Fibroblast of villous mesenchyme (primary cell): ENCODE measurements at regions not wholly inside any gene's neighbourhood (a gene's known extent, or its start where the extent isn't known, plus 50 kb on each side); places are given as distances from the start of the nearest gene placed in this dataset.

Experiments
- DNase-seq: peaks from one replicate; pipeline ENCODE4 v3.0.0-alpha.2; 2010; ENCODE audit warnings: low read depth
- H3K4me3 ChIP-seq: 2 replicates; pipeline ENCODE4 v1.5.1; 2011; ENCODE audit warnings: low read depth, mild to moderate bottlenecking, low read length
- TF ChIP-seq, protein P1 (sequence below): IDR thresholded peaks from 2 replicates; pipeline ENCODE4 v1.5.1; 2012; ENCODE audit warnings: low read depth, mild to moderate bottlenecking, low read length; ENCODE audit not compliant: insufficient read depth

DNA sequence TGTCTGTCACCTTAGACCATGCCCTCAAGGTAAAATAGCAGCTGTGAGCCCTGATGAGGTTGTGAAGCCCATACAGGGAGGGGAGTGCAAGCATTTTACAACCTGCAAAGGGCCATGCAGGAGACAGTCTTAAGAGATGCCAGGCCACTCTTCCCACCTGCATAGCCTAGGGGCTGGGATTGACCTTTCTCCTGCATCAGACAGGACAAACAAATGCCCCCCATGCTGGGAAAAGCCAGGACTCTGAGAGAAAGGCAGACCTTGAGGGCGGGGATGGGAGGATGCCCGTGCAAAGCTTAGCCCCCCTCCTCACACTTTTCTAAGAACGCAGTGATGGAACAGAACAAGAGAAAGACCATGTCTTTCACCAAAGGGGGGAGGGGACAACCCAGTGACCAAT lies 137.9 kb upstream of the MAMLD1 start:
- H3K4me3 ChIP-seq: no peak overlapping the region
- no peak for DNase-seq
- TF ChIP-seq, protein P1, sequence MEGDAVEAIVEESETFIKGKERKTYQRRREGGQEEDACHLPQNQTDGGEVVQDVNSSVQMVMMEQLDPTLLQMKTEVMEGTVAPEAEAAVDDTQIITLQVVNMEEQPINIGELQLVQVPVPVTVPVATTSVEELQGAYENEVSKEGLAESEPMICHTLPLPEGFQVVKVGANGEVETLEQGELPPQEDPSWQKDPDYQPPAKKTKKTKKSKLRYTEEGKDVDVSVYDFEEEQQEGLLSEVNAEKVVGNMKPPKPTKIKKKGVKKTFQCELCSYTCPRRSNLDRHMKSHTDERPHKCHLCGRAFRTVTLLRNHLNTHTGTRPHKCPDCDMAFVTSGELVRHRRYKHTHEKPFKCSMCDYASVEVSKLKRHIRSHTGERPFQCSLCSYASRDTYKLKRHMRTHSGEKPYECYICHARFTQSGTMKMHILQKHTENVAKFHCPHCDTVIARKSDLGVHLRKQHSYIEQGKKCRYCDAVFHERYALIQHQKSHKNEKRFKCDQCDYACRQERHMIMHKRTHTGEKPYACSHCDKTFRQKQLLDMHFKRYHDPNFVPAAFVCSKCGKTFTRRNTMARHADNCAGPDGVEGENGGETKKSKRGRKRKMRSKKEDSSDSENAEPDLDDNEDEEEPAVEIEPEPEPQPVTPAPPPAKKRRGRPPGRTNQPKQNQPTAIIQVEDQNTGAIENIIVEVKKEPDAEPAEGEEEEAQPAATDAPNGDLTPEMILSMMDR: no peak

DNA sequence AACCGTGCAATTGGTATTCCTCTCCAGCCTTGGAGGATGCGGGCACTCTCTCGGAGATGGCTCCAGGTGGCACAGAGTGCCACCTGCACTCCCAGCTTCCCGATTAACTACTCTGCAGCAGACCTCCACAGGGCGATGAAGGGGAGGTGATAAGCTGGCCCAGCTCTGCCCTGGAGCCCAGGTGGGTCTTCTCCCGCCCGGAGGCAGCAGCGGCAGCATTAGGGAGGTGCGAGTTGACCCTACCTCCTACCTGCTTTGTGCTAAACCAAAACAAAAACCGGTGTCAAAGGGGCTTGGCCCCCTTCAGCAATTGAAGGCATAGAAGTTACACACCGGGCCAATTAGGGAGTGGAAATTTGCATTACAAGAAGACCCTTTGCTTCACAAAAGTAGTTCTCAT lies 137.4 kb upstream of the MAMLD1 start:
- TF ChIP-seq, protein P1: no peak
- no peak for DNase-seq
- no peak overlapping the region for H3K4me3 ChIP-seq

DNA sequence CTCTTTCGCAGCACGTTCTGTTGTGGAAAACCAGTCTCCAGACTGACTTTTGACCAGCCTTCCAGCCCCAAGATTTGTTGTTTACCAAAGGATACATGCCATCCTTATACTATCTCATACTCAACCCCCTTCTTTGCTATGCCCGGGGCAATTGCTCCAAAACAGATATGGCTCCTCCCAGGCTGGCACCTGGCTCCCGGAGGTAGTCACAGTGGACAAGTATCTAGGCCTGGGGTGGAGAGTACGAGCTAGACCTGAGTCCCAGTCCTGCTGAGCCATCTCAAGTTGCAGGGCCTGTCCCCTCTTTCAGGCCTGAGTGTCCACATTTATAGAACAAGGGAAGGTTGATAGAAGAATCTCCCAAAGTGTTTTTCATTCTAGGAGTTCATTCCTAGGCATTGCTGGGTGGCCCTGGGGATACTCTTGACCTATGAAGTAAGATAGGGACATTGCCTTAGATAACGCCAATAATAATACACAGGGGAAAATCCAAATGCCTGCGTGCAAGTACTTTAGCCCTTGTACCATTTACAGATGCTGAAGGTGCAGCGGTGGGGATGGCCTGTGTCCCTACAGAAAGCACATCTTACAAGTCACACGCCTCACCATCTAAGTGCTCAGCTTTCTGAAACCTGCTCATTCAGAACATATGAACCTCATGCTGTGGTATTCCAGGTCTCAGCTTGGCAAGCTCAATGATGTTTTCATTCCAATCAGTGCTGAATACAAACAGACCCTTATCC lies 136.7 kb upstream of the MAMLD1 start:
- no peak overlapping the region for H3K4me3 ChIP-seq
- DNase-seq: no peak
- TF ChIP-seq, protein P1: no peak

DNA sequence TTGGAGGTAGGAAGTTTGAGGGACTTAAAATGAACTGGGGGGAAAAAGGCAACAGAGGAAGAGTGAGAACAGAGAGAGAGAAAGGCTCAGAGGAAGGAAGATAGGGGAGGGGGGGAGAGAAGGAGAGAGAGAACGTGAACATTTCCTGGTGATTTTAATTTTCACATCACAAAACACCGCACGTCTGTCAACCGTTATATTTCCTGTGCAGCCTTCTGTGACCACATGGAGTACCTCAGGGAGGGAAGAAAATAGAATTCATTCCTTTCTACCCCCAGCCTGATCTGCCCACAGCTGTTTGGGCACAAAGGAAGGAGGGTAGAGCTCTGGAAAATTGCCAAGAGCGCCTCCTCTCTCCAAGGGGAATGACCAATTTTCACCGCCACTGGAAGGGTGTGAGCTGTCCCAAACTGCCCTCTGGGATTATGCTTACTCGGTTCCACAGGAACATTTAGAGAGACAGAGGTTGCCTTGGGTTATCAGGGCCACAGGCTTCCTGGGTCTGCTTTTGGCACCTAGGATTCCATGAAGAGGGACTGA lies 135.7 kb upstream of the MAMLD1 start:
- H3K4me3 ChIP-seq: no peak overlapping the region
- TF ChIP-seq, protein P1: no peak
- no peak for DNase-seq

DNA sequence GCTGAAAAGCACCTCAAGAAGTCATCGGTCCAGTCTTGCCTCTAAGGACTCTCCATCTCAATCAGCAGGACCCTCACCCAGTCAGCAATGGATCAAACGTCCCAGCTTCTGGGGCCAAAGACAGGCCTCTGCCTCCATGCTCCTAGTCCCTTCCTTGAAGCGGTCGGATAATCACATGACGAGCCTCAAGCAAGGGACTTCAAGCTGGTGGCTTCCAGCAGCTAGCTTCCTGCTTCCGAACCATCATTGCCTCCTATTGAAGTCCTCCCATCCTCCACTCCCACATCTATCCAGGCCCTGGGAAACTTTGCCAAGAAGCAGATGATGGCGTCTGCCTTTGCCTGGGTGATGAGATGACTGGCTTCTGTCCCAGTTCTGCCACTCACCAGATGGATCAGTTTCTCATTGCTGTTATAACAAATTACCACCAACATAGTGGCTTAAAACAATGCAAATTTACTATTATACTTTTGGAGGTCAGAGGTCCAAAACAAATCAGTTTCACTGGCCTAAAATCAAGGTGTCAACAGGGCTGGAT lies 135.2 kb upstream of the MAMLD1 start:
- TF ChIP-seq, protein P1: no peak
- no peak overlapping the region for H3K4me3 ChIP-seq
- DNase-seq: no peak

DNA sequence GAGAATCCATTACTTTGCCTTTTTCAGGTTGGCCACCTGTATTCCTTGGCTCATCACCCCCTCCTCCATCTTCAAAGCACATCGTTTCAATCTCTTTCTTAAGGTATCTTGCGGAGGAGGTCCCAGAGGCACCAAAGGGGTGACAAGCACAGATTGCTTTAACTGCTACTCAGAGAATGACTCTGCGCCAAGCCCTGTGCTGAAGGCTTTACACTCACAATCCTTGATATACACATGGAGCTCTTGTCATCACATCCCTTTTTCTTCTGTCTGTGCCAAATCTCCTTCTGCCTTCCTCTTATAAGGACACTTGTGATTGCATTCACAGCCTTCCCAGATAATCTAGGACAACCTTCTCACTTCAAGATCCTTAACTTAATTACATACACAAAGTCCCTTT lies 134.7 kb upstream of the MAMLD1 start:
- no peak overlapping the region for H3K4me3 ChIP-seq
- TF ChIP-seq, protein P1: no peak
- no peak for DNase-seq
